Neuron (in vitro differentiated cells): ENCODE measurements at regions not wholly inside any gene's neighbourhood (a gene's known extent, or its start where the extent isn't known, plus 50 kb on each side); places are given as distances from the start of the nearest gene placed in this dataset.

Experiments
- H2AFZ ChIP-seq: one replicate; pipeline ENCODE4 v1.6.1; 2013; ENCODE audit warnings: low read depth, mild to moderate bottlenecking, inconsistent platforms, low read length, moderate library complexity
- H3K27me3 ChIP-seq: one replicate; pipeline ENCODE4 v1.6.1; 2013; ENCODE audit warnings: low read length; ENCODE audit not compliant: insufficient read depth
- H3K36me3 ChIP-seq: one replicate; pipeline ENCODE4 v1.6.1; 2013; ENCODE audit warnings: low read length; ENCODE audit not compliant: insufficient read depth
- H3K4me1 ChIP-seq: one replicate; pipeline ENCODE4 v1.6.1; 2013; ENCODE audit warnings: low read length; ENCODE audit not compliant: insufficient read depth
- H3K4me3 ChIP-seq: 2 replicates; pipeline ENCODE4 v1.5.1; 2013; ENCODE audit warnings: mild to moderate bottlenecking, low read length, moderate library complexity
- H3K9me3 ChIP-seq: one replicate; pipeline ENCODE4 v1.6.1; 2013; ENCODE audit warnings: low read length

- no peaks in the 10 kb centered on the region for H3K4me1 ChIP-seq
- H2AFZ ChIP-seq, result no peak overlapping the region
- no peak overlapping the region for H3K4me3 ChIP-seq
- H3K9me3 ChIP-seq, result no peaks in the 10 kb centered on the region
- H3K36me3 ChIP-seq, result no peaks in the 10 kb centered on the region
- H3K27me3 ChIP-seq, result no peaks in the 10 kb centered on the region
Observed at GRCh38 chr9:23172979-23173637, 652.9 kb downstream of the ELAVL2 start.

- Histone ChIP-seq H3K4me3 (no peak overlapping the region), H3K27me3 (no peaks in the 10 kb centered on the region), H3K36me3 (no peaks in the 10 kb centered on the region), H3K4me1 (no peaks in the 10 kb centered on the region), H2AFZ (no peak overlapping the region), H3K9me3 (no peaks in the 10 kb centered on the region)
Observed at GRCh38 chr9:23194281-23194680, 631.8 kb downstream of the ELAVL2 start.

- Histone ChIP-seq H3K4me1 (no peaks in the 10 kb centered on the region), H3K27me3 (no peaks in the 10 kb centered on the region), H3K36me3 (no peaks in the 10 kb centered on the region), H2AFZ (no peak overlapping the region), H3K4me3 (no peak overlapping the region), H3K9me3 (no peaks in the 10 kb centered on the region)
Observed at GRCh38 chr9:23215688-23216087, 610.4 kb downstream of the ELAVL2 start.

GRCh38 chr9:23219471-23219870 is 606.6 kb downstream of the ELAVL2 start:
- Histone ChIP-seq H2AFZ (no peak overlapping the region), H3K4me1 (no peaks in the 10 kb centered on the region), H3K4me3 (no peak overlapping the region), H3K27me3 (no peaks in the 10 kb centered on the region), H3K36me3 (no peaks in the 10 kb centered on the region), H3K9me3 (no peaks in the 10 kb centered on the region)

- Histone ChIP-seq H3K9me3 (no peaks in the 10 kb centered on the region), H3K27me3 (no peaks in the 10 kb centered on the region), H3K4me3 (no peak overlapping the region), H3K36me3 (no peaks in the 10 kb centered on the region), H2AFZ (no peak overlapping the region), H3K4me1 (no peaks in the 10 kb centered on the region)
Observed at GRCh38 chr9:23220171-23220570, 605.9 kb downstream of the ELAVL2 start.

- Histone ChIP-seq H2AFZ (no peak overlapping the region), H3K27me3 (no peaks in the 10 kb centered on the region), H3K9me3 (no peaks in the 10 kb centered on the region), H3K4me1 (no peaks in the 10 kb centered on the region), H3K36me3 (no peaks in the 10 kb centered on the region), H3K4me3 (no peak overlapping the region)
Observed at GRCh38 chr9:23220957-23221356, 605.1 kb downstream of the ELAVL2 start.

- Histone ChIP-seq H3K4me1 (no peaks in the 10 kb centered on the region), H3K4me3 (no peak overlapping the region), H3K36me3 (no peaks in the 10 kb centered on the region), H3K9me3 (no peaks in the 10 kb centered on the region), H2AFZ (no peak overlapping the region), H3K27me3 (no peaks in the 10 kb centered on the region)
Observed at GRCh38 chr9:23229890-23230317, 596.1 kb downstream of the ELAVL2 start.

- H3K4me3 ChIP-seq, result no peak overlapping the region
- H3K4me1 ChIP-seq, result no peaks in the 10 kb centered on the region
- H3K36me3 ChIP-seq, result no peaks in the 10 kb centered on the region
- H2AFZ ChIP-seq, result no peak overlapping the region
- no peaks in the 10 kb centered on the region for H3K27me3 ChIP-seq
- H3K9me3 ChIP-seq, result no peaks in the 10 kb centered on the region
Observed at GRCh38 chr9:23232831-23233230, 593.2 kb downstream of the ELAVL2 start.

- no peaks in the 10 kb centered on the region for H3K9me3 ChIP-seq
- no peaks in the 10 kb centered on the region for H3K27me3 ChIP-seq
- no peaks in the 10 kb centered on the region for H3K36me3 ChIP-seq
- H3K4me1 ChIP-seq, result no peaks in the 10 kb centered on the region
- no peak overlapping the region for H2AFZ ChIP-seq
- no peak overlapping the region for H3K4me3 ChIP-seq
Observed at GRCh38 chr9:23243523-23243922, 582.5 kb downstream of the ELAVL2 start.

GRCh38 chr9:23245067-23245466 is 581.0 kb downstream of the ELAVL2 start:
- Histone ChIP-seq H2AFZ (no peak overlapping the region), H3K4me1 (no peaks in the 10 kb centered on the region), H3K36me3 (no peaks in the 10 kb centered on the region), H3K27me3 (no peaks in the 10 kb centered on the region), H3K9me3 (no peaks in the 10 kb centered on the region), H3K4me3 (no peak overlapping the region)

GRCh38 chr9:23254404-23255184 is 571.4 kb downstream of the ELAVL2 start:
- Histone ChIP-seq H2AFZ (no peak overlapping the region), H3K4me3 (no peak overlapping the region), H3K36me3 (no peaks in the 10 kb centered on the region), H3K4me1 (no peaks in the 10 kb centered on the region), H3K27me3 (no peaks in the 10 kb centered on the region), H3K9me3 (no peaks in the 10 kb centered on the region)

- Histone ChIP-seq H3K27me3 (no peaks in the 10 kb centered on the region), H3K36me3 (no peaks in the 10 kb centered on the region), H3K4me3 (no peak overlapping the region), H2AFZ (no peak overlapping the region), H3K9me3 (no peaks in the 10 kb centered on the region), H3K4me1 (no peaks in the 10 kb centered on the region)
Observed at GRCh38 chr9:23255346-23255745, 570.7 kb downstream of the ELAVL2 start.

GRCh38 chr9:23258569-23258968 is 567.5 kb downstream of the ELAVL2 start:
- H3K36me3 ChIP-seq, result no peaks in the 10 kb centered on the region
- no peaks in the 10 kb centered on the region for H3K4me1 ChIP-seq
- H3K27me3 ChIP-seq, result no peaks in the 10 kb centered on the region
- H3K4me3 ChIP-seq, result no peak overlapping the region
- H3K9me3 ChIP-seq, result no peaks in the 10 kb centered on the region
- H2AFZ ChIP-seq, result no peak overlapping the region
